ENCODE measurements at regions not wholly inside any gene's neighbourhood (a gene's known extent, or its start where the extent isn't known, plus 50 kb on each side); places are given as distances from the start of the nearest gene placed in this dataset.

DNA sequence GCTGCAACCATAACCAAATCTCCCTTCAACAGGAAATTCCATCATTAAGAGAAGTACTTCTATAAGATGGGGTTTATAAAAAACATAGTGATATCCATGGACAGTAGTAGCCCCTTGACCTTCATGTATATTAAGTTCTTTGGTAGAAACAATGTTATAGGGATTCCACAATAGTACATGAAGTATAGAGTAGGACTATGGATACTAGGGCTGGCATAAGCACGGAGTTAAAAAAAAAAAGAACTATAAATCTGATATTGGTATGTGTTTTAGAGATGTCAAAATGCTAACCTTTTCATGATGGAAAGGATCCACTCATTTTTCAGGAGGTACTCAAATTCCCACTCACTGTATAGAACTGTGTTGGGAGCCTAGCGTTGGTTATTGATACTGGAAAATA, 337.6 kb downstream of the FGF10 start:
- no peak for TF ChIP-seq POLR2AphosphoS5 (IDR thresholded peaks at IDR 0.05)
- TF ChIP-seq, protein P1, sequence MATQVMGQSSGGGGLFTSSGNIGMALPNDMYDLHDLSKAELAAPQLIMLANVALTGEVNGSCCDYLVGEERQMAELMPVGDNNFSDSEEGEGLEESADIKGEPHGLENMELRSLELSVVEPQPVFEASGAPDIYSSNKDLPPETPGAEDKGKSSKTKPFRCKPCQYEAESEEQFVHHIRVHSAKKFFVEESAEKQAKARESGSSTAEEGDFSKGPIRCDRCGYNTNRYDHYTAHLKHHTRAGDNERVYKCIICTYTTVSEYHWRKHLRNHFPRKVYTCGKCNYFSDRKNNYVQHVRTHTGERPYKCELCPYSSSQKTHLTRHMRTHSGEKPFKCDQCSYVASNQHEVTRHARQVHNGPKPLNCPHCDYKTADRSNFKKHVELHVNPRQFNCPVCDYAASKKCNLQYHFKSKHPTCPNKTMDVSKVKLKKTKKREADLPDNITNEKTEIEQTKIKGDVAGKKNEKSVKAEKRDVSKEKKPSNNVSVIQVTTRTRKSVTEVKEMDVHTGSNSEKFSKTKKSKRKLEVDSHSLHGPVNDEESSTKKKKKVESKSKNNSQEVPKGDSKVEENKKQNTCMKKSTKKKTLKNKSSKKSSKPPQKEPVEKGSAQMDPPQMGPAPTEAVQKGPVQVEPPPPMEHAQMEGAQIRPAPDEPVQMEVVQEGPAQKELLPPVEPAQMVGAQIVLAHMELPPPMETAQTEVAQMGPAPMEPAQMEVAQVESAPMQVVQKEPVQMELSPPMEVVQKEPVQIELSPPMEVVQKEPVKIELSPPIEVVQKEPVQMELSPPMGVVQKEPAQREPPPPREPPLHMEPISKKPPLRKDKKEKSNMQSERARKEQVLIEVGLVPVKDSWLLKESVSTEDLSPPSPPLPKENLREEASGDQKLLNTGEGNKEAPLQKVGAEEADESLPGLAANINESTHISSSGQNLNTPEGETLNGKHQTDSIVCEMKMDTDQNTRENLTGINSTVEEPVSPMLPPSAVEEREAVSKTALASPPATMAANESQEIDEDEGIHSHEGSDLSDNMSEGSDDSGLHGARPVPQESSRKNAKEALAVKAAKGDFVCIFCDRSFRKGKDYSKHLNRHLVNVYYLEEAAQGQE (IDR thresholded peaks at IDR 0.05; ENCODE audit: borderline replicate concordance), result no peak
- TF ChIP-seq, protein P2, sequence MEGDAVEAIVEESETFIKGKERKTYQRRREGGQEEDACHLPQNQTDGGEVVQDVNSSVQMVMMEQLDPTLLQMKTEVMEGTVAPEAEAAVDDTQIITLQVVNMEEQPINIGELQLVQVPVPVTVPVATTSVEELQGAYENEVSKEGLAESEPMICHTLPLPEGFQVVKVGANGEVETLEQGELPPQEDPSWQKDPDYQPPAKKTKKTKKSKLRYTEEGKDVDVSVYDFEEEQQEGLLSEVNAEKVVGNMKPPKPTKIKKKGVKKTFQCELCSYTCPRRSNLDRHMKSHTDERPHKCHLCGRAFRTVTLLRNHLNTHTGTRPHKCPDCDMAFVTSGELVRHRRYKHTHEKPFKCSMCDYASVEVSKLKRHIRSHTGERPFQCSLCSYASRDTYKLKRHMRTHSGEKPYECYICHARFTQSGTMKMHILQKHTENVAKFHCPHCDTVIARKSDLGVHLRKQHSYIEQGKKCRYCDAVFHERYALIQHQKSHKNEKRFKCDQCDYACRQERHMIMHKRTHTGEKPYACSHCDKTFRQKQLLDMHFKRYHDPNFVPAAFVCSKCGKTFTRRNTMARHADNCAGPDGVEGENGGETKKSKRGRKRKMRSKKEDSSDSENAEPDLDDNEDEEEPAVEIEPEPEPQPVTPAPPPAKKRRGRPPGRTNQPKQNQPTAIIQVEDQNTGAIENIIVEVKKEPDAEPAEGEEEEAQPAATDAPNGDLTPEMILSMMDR (IDR thresholded peaks at IDR 0.05; ENCODE audit: poor library complexity, severe bottlenecking), result no peak
- TF ChIP-seq EP300 (conservative IDR thresholded peaks at IDR 0.05; ENCODE audit: poor library complexity, severe bottlenecking), result no peak
- TF ChIP-seq EZH2 (IDR thresholded peaks at IDR 0.05; ENCODE audit: borderline replicate concordance, insufficient read depth, low read length, poor library complexity, severe bottlenecking), result no peak
- TF ChIP-seq RAD21 (conservative IDR thresholded peaks at IDR 0.05), result no peak
- TF ChIP-seq TAF1 (IDR thresholded peaks at IDR 0.05; ENCODE audit: low read depth), result no peak
- no peak for TF ChIP-seq MXI1 (conservative IDR thresholded peaks at IDR 0.05; ENCODE audit: poor library complexity, severe bottlenecking)

Measured in neural cell (in vitro differentiated cells).